HG03571 (cell line): ENCODE measurements at regions not wholly inside any gene's neighbourhood (a gene's known extent, or its start where the extent isn't known, plus 50 kb on each side); places are given as distances from the start of the nearest gene placed in this dataset.
"Not testable (repeated sequence)": the region's sequence is repeated elsewhere in the genome, so short reads cannot be mapped to it uniquely, and the experiment has no call there.

Source experiments
- ATAC-seq: cut with Tn5 transposase; IDR thresholded peaks from one replicate; pipeline ENCODE4 v1.9.1; 2021; ENCODE audit not compliant: unreplicated experiment

DNA sequence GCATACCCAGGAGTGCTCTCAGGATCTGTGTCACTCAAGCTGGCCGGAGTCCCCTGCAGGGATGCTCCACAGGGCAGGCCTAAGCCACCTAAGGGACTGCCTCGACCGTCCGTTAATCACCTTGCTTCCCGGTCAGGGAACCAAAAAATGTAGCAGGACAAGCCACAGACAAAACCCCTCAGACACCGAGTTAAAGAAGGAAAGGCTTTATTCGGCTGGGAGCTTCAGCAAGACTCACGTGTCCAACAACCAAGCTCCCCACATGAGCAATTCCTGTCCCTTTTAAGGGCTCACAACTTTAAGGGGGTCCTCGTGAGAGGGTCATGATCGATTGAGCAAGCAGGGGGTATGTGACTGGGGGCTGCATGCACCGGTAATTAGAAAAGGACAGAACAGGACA, 72.1 kb upstream of the GMDS start:
- not testable (repeated sequence) for ATAC-seq

DNA sequence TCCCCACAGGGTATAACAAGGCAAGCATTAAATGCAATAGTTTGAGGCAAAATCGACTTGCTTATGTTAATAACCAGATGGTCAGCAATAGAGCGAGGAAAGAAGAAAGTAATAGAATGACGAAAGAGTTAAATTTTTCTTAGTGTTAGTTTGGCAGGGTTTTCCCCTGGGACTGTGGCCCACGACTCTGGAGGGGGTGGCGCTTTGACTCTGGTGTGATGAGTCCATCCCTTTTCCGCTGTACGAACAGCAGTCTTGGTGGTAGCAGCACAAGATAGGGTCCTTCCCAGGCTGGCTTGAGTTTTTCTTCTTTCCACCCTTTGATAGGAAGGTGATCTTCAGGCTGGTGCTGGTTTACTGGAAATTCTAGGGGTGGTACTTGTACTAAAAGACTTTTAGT, 69.2 kb upstream of the GMDS start:
- no peak for ATAC-seq

GRCh38 chr6:2310042-2310441, 64.6 kb upstream of the GMDS start:
- ATAC-seq = no peak

DNA sequence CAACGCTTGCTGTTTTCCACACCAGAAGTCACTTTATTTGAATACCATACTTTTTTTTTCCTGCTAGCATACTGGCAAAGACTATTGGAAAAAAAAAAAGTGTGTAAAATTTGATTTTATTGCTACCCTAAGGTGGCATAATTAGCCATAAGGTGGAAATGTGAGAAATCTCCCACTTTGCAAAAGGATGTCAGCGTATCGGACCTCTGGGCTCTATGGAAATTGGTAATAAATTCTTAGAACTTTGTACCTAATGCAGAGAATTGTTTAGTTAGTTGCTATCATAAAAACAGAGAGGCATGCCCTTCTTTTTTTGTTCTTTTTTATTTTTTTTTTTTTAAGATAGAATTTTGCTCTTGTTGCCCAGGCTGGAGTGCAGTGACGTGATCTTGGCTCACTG, 63.7 kb upstream of the GMDS start:
- ATAC-seq = no peak

DNA sequence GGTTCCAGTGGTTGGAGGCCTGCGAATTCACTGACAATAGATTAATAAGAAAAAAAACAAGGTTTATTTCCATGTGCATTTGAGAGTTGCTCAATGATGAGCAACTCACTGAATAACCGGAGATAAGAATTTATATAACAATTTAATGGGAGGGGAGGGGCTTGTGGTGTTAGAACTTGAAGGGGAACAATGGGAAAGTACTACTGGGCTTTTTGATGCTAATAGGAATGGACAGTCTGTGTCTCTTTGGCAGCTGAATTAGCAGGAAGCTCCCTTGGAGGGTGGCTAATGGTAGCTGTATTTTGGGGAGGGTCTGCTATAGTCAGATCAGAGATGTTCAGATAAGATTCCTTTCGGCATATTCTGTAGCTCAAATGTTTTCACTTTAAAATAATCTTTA, 62.4 kb upstream of the GMDS start:
- no peak for ATAC-seq

DNA sequence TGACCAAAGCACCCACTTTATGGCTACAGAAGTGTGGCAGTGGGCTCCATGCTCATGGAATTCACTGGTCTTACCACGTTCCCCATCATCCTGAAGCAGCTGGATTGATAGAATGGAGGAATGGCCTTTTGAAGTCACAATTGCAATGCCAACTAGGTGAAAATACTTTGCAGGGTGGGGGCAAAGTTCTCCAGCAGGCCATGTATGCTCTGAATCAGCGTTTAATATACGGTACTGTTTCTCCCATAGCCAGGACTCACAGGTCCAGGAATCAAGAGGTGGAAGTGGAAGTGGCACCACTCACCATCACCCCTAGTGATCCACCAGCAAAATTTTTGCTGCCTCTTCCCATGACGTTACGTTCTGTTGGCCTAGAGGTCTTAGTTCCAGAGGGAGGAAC, 60.5 kb upstream of the GMDS start:
- ATAC-seq = no peak

DNA sequence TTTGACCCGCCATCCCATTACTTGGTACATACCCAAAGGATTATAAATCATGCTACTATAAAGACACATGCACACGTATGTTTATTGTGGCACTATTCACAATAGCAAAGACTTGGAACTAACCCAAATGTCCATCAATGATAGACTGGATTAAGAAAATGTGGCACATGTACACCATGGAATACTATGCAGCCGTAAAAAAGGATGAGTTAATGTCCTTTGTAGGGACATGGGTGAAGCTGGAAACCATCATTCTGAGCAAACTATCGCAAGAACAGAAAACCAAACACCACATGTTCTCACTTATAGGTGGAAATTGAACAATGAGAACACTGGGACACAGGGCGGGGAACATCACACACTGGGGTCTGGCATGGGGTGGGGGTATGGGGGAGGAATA, 57.1 kb upstream of the GMDS start:
- ATAC-seq = not testable (repeated sequence)

DNA sequence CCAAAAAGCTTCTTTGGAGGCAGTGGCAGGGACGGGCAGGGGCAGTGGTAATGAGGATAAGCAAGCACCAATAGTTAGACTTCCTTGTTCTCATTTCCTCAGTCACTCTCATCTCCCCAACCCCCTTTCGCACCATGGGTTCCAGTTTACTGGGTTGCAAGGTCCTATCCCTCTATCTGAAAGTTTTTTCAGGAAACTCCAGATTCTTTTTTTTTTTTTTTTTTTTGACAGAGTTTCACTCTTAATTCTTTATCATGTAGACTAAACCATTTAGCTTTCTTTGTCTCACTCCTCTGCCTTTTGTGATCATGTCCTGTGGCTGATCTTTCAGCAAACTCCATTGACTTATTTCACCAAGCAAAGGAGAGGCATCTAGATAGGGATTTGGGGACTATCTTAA, 51.4 kb upstream of the GMDS start:
- no peak for ATAC-seq
